IMR-90 (cell line): ENCODE measurements at regions not wholly inside any gene's neighbourhood (a gene's known extent, or its start where the extent isn't known, plus 50 kb on each side); places are given as distances from the start of the nearest gene placed in this dataset.

Source experiments
- CEBPB ChIP-seq: IDR thresholded peaks from 2 replicates; pipeline ENCODE4 v1.6.1; 2012; ENCODE audit warnings: low read depth, low read length, improper control_type of control experiment
- CHD1 ChIP-seq: IDR thresholded peaks from 2 replicates; pipeline ENCODE4 v1.6.1; 2012; ENCODE audit warnings: low read depth, low read length, improper control_type of control experiment
- FOS ChIP-seq: fragments of 150-350 bp; IDR thresholded peaks from 2 replicates; pipeline ENCODE4 v1.6.1; 2016; ENCODE audit warnings: low read depth, low read length
- MAFK ChIP-seq: IDR thresholded peaks from 2 replicates; pipeline ENCODE4 v1.6.1; 2012; ENCODE audit warnings: low read depth, low read length, improper control_type of control experiment
- MAZ ChIP-seq: IDR thresholded peaks from 2 replicates; pipeline ENCODE4 v1.6.1; 2012; ENCODE audit warnings: low read depth, mild to moderate bottlenecking, low read length, improper control_type of control experiment, moderate library complexity, borderline replicate concordance
- MXI1 ChIP-seq: IDR thresholded peaks from 2 replicates; pipeline ENCODE4 v1.6.1; 2012; ENCODE audit warnings: low read depth, mild to moderate bottlenecking, low read length, moderate library complexity, borderline replicate concordance
- POLR2A ChIP-seq: IDR thresholded peaks from 2 replicates; pipeline ENCODE4 v1.6.1; 2012; ENCODE audit warnings: mild to moderate bottlenecking, low read depth, low read length
- RFX5 ChIP-seq: IDR thresholded peaks from 2 replicates; pipeline ENCODE4 v1.8.0; 2012; ENCODE audit warnings: low read depth, mild to moderate bottlenecking, low read length, moderate library complexity
- SMC3 ChIP-seq: fragments of 150-350 bp; IDR thresholded peaks from 2 replicates; pipeline ENCODE4 v1.6.1; 2016; ENCODE audit warnings: low read depth, mild to moderate bottlenecking, antibody characterized with exemption, low read length, moderate library complexity
- TF ChIP-seq, protein P1 (sequence below): conservative IDR thresholded peaks from 2 replicates; pipeline ENCODE4 v1.5.1; 2012; ENCODE audit warnings: mild to moderate bottlenecking, low read depth, low read length, improper control_type of control experiment
- TF ChIP-seq, protein P2 (sequence below): fragments of 150-350 bp; IDR thresholded peaks from 2 replicates; pipeline ENCODE4 v1.6.1; 2017; ENCODE audit warnings: mild to moderate bottlenecking, antibody characterized with exemption, low read length, low read depth
- TF ChIP-seq, protein P3 (sequence below): fragments of 150-350 bp; IDR thresholded peaks from 2 replicates; pipeline ENCODE4 v1.6.1; 2016; ENCODE audit warnings: low read depth, mild to moderate bottlenecking, low read length, moderate library complexity, borderline replicate concordance

DNA sequence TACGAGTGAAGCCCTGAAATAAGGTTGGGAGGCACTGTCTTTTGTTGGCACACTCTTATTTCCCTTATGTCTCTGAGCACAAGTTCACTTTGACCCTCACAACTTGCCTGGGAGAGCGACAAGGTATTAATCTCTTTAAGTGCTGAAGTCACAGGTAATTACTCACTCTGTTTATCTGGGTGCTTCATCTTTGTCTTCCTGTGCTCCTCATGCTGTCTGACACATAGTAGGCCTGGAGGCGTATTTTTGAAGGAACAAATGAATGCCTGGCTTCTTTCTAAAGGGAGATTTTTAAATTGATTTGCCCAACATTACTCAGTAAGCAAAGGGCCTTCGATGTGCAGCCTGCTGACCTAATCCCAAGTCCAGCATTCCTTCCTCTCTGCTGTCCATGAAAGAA lies 507.1 kb upstream of the TNP1 start:
- no peak for TF ChIP-seq POLR2A
- TF ChIP-seq, protein P1, sequence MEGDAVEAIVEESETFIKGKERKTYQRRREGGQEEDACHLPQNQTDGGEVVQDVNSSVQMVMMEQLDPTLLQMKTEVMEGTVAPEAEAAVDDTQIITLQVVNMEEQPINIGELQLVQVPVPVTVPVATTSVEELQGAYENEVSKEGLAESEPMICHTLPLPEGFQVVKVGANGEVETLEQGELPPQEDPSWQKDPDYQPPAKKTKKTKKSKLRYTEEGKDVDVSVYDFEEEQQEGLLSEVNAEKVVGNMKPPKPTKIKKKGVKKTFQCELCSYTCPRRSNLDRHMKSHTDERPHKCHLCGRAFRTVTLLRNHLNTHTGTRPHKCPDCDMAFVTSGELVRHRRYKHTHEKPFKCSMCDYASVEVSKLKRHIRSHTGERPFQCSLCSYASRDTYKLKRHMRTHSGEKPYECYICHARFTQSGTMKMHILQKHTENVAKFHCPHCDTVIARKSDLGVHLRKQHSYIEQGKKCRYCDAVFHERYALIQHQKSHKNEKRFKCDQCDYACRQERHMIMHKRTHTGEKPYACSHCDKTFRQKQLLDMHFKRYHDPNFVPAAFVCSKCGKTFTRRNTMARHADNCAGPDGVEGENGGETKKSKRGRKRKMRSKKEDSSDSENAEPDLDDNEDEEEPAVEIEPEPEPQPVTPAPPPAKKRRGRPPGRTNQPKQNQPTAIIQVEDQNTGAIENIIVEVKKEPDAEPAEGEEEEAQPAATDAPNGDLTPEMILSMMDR = no peak
- TF ChIP-seq, protein P2, sequence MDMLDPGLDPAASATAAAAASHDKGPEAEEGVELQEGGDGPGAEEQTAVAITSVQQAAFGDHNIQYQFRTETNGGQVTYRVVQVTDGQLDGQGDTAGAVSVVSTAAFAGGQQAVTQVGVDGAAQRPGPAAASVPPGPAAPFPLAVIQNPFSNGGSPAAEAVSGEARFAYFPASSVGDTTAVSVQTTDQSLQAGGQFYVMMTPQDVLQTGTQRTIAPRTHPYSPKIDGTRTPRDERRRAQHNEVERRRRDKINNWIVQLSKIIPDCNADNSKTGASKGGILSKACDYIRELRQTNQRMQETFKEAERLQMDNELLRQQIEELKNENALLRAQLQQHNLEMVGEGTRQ = no peak
- TF ChIP-seq MAFK = no peak
- TF ChIP-seq, protein P3, sequence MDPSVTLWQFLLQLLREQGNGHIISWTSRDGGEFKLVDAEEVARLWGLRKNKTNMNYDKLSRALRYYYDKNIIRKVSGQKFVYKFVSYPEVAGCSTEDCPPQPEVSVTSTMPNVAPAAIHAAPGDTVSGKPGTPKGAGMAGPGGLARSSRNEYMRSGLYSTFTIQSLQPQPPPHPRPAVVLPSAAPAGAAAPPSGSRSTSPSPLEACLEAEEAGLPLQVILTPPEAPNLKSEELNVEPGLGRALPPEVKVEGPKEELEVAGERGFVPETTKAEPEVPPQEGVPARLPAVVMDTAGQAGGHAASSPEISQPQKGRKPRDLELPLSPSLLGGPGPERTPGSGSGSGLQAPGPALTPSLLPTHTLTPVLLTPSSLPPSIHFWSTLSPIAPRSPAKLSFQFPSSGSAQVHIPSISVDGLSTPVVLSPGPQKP = no peak
- TF ChIP-seq FOS = no peak
- TF ChIP-seq RFX5 = no peak
- TF ChIP-seq SMC3 = no peak
- TF ChIP-seq MXI1 = no peak
- TF ChIP-seq MAZ = no peak
- TF ChIP-seq CEBPB = no peak
- TF ChIP-seq CHD1 = no peak
